ENCODE measurements at regions not wholly inside any gene's neighbourhood (a gene's known extent, or its start where the extent isn't known, plus 50 kb on each side); places are given as distances from the start of the nearest gene placed in this dataset.

DNA sequence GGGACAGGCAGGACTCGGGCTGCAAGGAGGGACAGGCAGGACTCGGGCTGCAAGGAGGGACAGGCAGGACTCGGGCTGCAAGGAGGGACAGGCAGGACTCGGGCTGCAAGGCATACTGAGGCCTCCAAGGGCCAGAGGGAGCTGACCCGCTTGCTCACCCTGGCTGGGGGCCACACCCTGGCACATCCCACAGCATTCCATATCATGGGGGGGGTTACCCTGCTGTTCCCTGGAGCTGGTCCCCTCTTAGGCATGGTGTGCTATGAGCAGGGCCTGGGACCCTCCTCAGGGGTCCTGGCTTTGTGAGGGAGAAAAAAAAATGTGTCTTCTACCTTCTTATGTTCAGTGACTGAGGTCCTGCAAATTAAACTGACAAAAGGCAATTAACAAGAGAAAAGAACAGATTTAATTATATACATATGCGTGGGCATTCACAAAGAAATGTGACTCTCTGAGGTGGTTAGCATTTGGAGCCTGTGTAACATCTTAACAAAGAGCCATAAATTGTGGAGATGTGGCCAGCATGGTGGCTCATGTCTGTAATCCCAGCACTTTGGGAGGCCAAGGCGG is 97.6 kb upstream of the ALDH1A3 start:
- peak in 1 of 2 experiments; percentile 20 for DNase-seq
- Histone ChIP-seq H3K27me3 (replicated peaks; ENCODE audit: control insufficient read depth, insufficient read depth, low read length) (no peaks in the 10 kb centered on the region), H3K9me3 (no peaks in the 10 kb centered on the region), H3K4me1 (no peaks in the 10 kb centered on the region), H3K4me3 (ENCODE audit: low read depth, low read length) (no peak overlapping the region), H3K36me3 (ENCODE audit: control insufficient read depth, insufficient read depth, low read length) (no peaks in the 10 kb centered on the region)
- no TSS peak for BruUV-seq (replicated peaks)
- intact Hi-C loops (cut with micrococcal nuclease; ENCODE audit: unreplicated experiment): no loop called here
- Mint-ChIP-seq H3K27me3 (ENCODE audit: insufficient read depth, unreplicated experiment) (no peaks in the 10 kb centered on the region), H3K4me3 (ENCODE audit: unreplicated experiment) (no peak overlapping the region), H3K4me1 (ENCODE audit: low read depth, unreplicated experiment) (no peaks in the 10 kb centered on the region), H3K36me3 (ENCODE audit: insufficient read depth, unreplicated experiment) (no peaks in the 10 kb centered on the region), H3K9me3 (ENCODE audit: unreplicated experiment) (no peaks in the 10 kb centered on the region), H3K27ac (ENCODE audit: unreplicated experiment) (no peak overlapping the region)
- POLR2A ChIA-PET: no interaction called here
- TF ChIP-seq, protein P1, sequence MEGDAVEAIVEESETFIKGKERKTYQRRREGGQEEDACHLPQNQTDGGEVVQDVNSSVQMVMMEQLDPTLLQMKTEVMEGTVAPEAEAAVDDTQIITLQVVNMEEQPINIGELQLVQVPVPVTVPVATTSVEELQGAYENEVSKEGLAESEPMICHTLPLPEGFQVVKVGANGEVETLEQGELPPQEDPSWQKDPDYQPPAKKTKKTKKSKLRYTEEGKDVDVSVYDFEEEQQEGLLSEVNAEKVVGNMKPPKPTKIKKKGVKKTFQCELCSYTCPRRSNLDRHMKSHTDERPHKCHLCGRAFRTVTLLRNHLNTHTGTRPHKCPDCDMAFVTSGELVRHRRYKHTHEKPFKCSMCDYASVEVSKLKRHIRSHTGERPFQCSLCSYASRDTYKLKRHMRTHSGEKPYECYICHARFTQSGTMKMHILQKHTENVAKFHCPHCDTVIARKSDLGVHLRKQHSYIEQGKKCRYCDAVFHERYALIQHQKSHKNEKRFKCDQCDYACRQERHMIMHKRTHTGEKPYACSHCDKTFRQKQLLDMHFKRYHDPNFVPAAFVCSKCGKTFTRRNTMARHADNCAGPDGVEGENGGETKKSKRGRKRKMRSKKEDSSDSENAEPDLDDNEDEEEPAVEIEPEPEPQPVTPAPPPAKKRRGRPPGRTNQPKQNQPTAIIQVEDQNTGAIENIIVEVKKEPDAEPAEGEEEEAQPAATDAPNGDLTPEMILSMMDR (IDR thresholded peaks at IDR 0.05; ENCODE audit: insufficient read depth in 1 of 2, low read depth in 1 of 2, low read length in 1 of 2, severe bottlenecking in 1 of 2, unreplicated experiment in 1 of 2): no peak
- CTCF ChIA-PET: interaction anchor here (0.7 kb wide), 1 partner anchor 536 kb away, joined by 3 read pairs; no protein-coding TSS in a partner anchor

DNA sequence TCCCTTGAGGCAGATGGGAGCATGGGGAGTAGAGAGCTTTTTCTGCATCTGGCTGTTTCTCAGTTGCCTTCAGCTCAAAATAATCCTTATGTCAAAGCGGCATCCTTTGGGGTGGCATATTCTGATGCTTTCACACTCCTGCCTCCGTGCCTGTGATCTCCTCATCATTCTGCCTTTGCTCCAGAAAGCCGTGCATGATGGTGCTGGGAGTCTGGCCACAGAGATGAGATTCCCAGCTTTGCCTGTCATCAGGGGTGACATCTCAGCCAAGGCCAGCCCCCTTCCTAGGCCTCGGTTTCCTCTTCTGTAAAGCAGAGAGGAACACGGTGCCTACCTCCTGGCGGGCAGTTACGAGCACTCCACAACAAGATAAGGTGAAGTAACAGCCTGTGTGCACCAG is 96.3 kb upstream of the ALDH1A3 start:
- no peaks in the 10 kb centered on the region for H3K27me3 Mint-ChIP-seq (ENCODE audit: insufficient read depth, unreplicated experiment)
- Histone ChIP-seq H3K4me1 (no peaks in the 10 kb centered on the region), H3K4me3 (ENCODE audit: low read depth, low read length) (no peak overlapping the region), H3K36me3 (ENCODE audit: control insufficient read depth, insufficient read depth, low read length) (no peaks in the 10 kb centered on the region), H3K9me3 (no peaks in the 10 kb centered on the region), H3K27me3 (replicated peaks; ENCODE audit: control insufficient read depth, insufficient read depth, low read length) (no peaks in the 10 kb centered on the region)
- intact Hi-C loops (cut with micrococcal nuclease; ENCODE audit: unreplicated experiment): no loop called here
- no peak overlapping the region for H3K27ac Mint-ChIP-seq (ENCODE audit: unreplicated experiment)
- TF ChIP-seq, protein P1 (IDR thresholded peaks at IDR 0.05; ENCODE audit: insufficient read depth in 1 of 2, low read depth in 1 of 2, low read length in 1 of 2, severe bottlenecking in 1 of 2, unreplicated experiment in 1 of 2): no peak
- no TSS peak for BruUV-seq (replicated peaks)
- H3K4me3 Mint-ChIP-seq (ENCODE audit: unreplicated experiment): no peak overlapping the region
- no peaks in the 10 kb centered on the region for H3K4me1 Mint-ChIP-seq (ENCODE audit: low read depth, unreplicated experiment)
- H3K9me3 Mint-ChIP-seq (ENCODE audit: unreplicated experiment): no peaks in the 10 kb centered on the region
- CTCF ChIA-PET: interaction anchor here (0.6 kb wide), 1 partner anchor 59 kb away, joined by 3 read pairs; no protein-coding TSS in a partner anchor
- peak in 1 of 2 experiments; percentile 15 for DNase-seq
- no peaks in the 10 kb centered on the region for H3K36me3 Mint-ChIP-seq (ENCODE audit: insufficient read depth, unreplicated experiment)
- POLR2A ChIA-PET: no interaction called here

DNA sequence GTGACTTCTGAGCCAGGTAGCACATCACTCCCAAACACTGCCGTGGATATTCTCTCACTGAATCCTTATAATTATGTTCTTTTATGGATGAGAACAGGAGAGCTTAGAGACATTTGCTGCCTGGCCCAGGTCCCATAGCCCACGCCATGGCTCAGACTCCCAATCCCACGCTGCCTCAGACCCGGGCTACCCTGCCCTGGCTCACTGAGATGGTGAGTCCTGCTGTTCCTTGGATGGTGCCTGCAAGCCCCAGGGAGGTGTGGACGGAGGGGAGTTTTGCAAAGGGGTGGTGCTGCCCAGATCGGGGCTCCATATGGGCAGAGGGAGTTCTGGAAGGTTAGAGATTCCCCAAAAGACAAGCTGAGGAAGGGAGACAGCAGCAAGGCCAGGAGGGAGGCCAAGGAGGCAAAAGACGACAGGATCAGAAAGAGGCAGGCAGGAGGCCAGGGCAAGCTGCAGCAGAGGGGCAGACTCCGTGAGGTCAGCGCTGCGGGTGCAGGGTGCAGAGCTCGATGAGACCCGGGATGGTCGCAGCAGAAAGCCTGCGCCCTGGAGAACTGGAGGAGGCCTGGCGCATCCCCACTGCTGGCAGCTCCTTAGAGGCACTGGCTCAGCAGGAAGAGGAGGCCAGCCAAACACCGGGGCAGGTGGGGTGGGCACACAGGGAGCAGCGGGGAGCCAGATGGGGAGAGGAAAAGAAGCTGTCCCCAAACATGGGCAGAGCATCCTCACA is 95.7 kb upstream of the ALDH1A3 start:
- Histone ChIP-seq H3K9me3 (no peaks in the 10 kb centered on the region), H3K36me3 (ENCODE audit: control insufficient read depth, insufficient read depth, low read length) (no peaks in the 10 kb centered on the region), H3K4me1 (no peaks in the 10 kb centered on the region), H3K27me3 (replicated peaks; ENCODE audit: control insufficient read depth, insufficient read depth, low read length) (no peaks in the 10 kb centered on the region), H3K4me3 (ENCODE audit: low read depth, low read length) (no peak overlapping the region)
- ChIA-PET CTCF (interaction anchor here (0.6 kb wide), 1 partner anchor 59 kb away, joined by 3 read pairs; no protein-coding TSS in a partner anchor), POLR2A (no interaction called here)
- intact Hi-C loops (cut with micrococcal nuclease; ENCODE audit: unreplicated experiment): no loop called here
- H3K4me1 Mint-ChIP-seq (ENCODE audit: low read depth, unreplicated experiment): no peaks in the 10 kb centered on the region
- H3K4me3 Mint-ChIP-seq (ENCODE audit: unreplicated experiment): no peak overlapping the region
- H3K27ac Mint-ChIP-seq (ENCODE audit: unreplicated experiment): no peak overlapping the region
- no peaks in the 10 kb centered on the region for H3K36me3 Mint-ChIP-seq (ENCODE audit: insufficient read depth, unreplicated experiment)
- no peaks in the 10 kb centered on the region for H3K27me3 Mint-ChIP-seq (ENCODE audit: insufficient read depth, unreplicated experiment)
- peak in 1 of 2 experiments; percentile 9 for DNase-seq
- no TSS peak for BruUV-seq (replicated peaks)
- TF ChIP-seq, protein P1 (IDR thresholded peaks at IDR 0.05; ENCODE audit: insufficient read depth in 1 of 2, low read depth in 1 of 2, low read length in 1 of 2, severe bottlenecking in 1 of 2, unreplicated experiment in 1 of 2): no peak
- no peaks in the 10 kb centered on the region for H3K9me3 Mint-ChIP-seq (ENCODE audit: unreplicated experiment)
